Large intestine (tissue), 3 donors: ENCODE measurements at regions not wholly inside any gene's neighbourhood (a gene's known extent, or its start where the extent isn't known, plus 50 kb on each side); places are given as distances from the start of the nearest gene placed in this dataset.
"Not testable (repeated sequence)": the region's sequence is repeated elsewhere in the genome, so short reads cannot be mapped to it uniquely, and the experiment has no call there.

Experiments
- DNase-seq, 2 donors: peaks; one replicate each; pipeline versions ENCODE4 v3.0.0 to v3.0.0-alpha.2; 2013
- H3K27ac ChIP-seq: one replicate; pipeline ENCODE4 v1.5.1; 2013; ENCODE audit warnings: low read length
- H3K27me3 ChIP-seq: 2 replicates; pipeline ENCODE4 v1.6.1; 2013; ENCODE audit warnings: low read length; ENCODE audit not compliant: control insufficient read depth, insufficient read depth
- H3K36me3 ChIP-seq: 2 replicates; pipeline ENCODE4 v1.6.1; 2013; ENCODE audit warnings: low read length; ENCODE audit not compliant: control insufficient read depth, insufficient read depth
- H3K4me1 ChIP-seq: one replicate; pipeline ENCODE4 v1.6.1; 2013; ENCODE audit warnings: low read length; ENCODE audit not compliant: control insufficient read depth, insufficient read depth
- H3K4me3 ChIP-seq: one replicate; pipeline ENCODE4 v1.5.1; 2013; ENCODE audit warnings: low read length
- H3K9me3 ChIP-seq: one replicate; pipeline ENCODE4 v1.6.1; 2013; ENCODE audit warnings: mild to moderate bottlenecking, low read depth, low read length, moderate library complexity; ENCODE audit not compliant: control insufficient read depth
- whole genome bisulfite sequencing: methylation state at CpG from one replicate; pipeline ENCODE4 v1.1.5; 2013; ENCODE audit warnings: low lambda C conversion rate; ENCODE audit not compliant: insufficient coverage; 5-methylcytosine and 5-hydroxymethylcytosine counted together

- no peak overlapping the region for H3K27ac ChIP-seq
- H3K36me3 ChIP-seq: no peaks in the 10 kb centered on the region
- no peak for DNase-seq
- H3K4me1 ChIP-seq: no peaks in the 10 kb centered on the region
- no peaks in the 10 kb centered on the region for H3K27me3 ChIP-seq
- H3K4me3 ChIP-seq: no peak overlapping the region
- no peaks in the 10 kb centered on the region for H3K9me3 ChIP-seq
- WGBS: no CpG with 5 or more reads among the region's 2 CpGs
Observed at GRCh38 chr18:25544546-25545287, 192.8 kb upstream of the ZNF521 start.

GRCh38 chr18:25538175-25538922 lies 186.4 kb upstream of the ZNF521 start:
- H3K4me3 ChIP-seq: no peak overlapping the region
- no peak for DNase-seq
- no peaks in the 10 kb centered on the region for H3K27me3 ChIP-seq
- no peak overlapping the region for H3K27ac ChIP-seq
- no peaks in the 10 kb centered on the region for H3K9me3 ChIP-seq
- WGBS: 100% methylated on average over 1 of the region's 7 CpGs
- H3K4me1 ChIP-seq: no peaks in the 10 kb centered on the region
- no peaks in the 10 kb centered on the region for H3K36me3 ChIP-seq

GRCh38 chr18:25535495-25535894 lies 183.5 kb upstream of the ZNF521 start:
- no peak overlapping the region for H3K4me3 ChIP-seq
- DNase-seq: no peak
- H3K27me3 ChIP-seq: no peaks in the 10 kb centered on the region
- 100% methylated on average over 1 of the region's 1 CpG for WGBS
- no peaks in the 10 kb centered on the region for H3K36me3 ChIP-seq
- H3K9me3 ChIP-seq: no peaks in the 10 kb centered on the region
- no peak overlapping the region for H3K27ac ChIP-seq
- H3K4me1 ChIP-seq: no peaks in the 10 kb centered on the region

- WGBS: 50% methylated on average over 1 of the region's 1 CpG
- H3K27ac ChIP-seq: no peak overlapping the region
- no peaks in the 10 kb centered on the region for H3K9me3 ChIP-seq
- no peaks in the 10 kb centered on the region for H3K4me1 ChIP-seq
- no peak overlapping the region for H3K4me3 ChIP-seq
- H3K27me3 ChIP-seq: no peaks in the 10 kb centered on the region
- no peak for DNase-seq
- no peaks in the 10 kb centered on the region for H3K36me3 ChIP-seq
Observed at GRCh38 chr18:25534401-25534800, 182.4 kb upstream of the ZNF521 start.

- DNase-seq: no peak
- H3K27me3 ChIP-seq: no peaks in the 10 kb centered on the region
- WGBS: no CpG with 5 or more reads among the region's 4 CpGs
- no peak overlapping the region for H3K4me3 ChIP-seq
- H3K9me3 ChIP-seq: no peaks in the 10 kb centered on the region
- H3K27ac ChIP-seq: no peak overlapping the region
- H3K4me1 ChIP-seq: no peaks in the 10 kb centered on the region
- no peaks in the 10 kb centered on the region for H3K36me3 ChIP-seq
Observed at GRCh38 chr18:25533218-25533617, 181.3 kb upstream of the ZNF521 start.

- H3K27me3 ChIP-seq: no peaks in the 10 kb centered on the region
- no peak overlapping the region for H3K4me3 ChIP-seq
- no CpG with 5 or more reads among the region's 3 CpGs for WGBS
- DNase-seq: no peak
- no peaks in the 10 kb centered on the region for H3K36me3 ChIP-seq
- H3K27ac ChIP-seq: no peak overlapping the region
- H3K4me1 ChIP-seq: no peaks in the 10 kb centered on the region
- no peaks in the 10 kb centered on the region for H3K9me3 ChIP-seq
Observed at GRCh38 chr18:25531207-25531606, 179.2 kb upstream of the ZNF521 start.

- not testable (repeated sequence) for H3K9me3 ChIP-seq, H3K27ac ChIP-seq, H3K4me3 ChIP-seq, H3K4me1 ChIP-seq, H3K36me3 ChIP-seq, DNase-seq, H3K27me3 ChIP-seq
- WGBS: no CpG with 5 or more reads among the region's 1 CpG
Observed at GRCh38 chr18:25525789-25526188, 173.8 kb upstream of the ZNF521 start.

- H3K9me3 ChIP-seq: no peaks in the 10 kb centered on the region
- no peak overlapping the region for H3K27ac ChIP-seq
- 89% methylated on average over 3 of the region's 3 CpGs for WGBS
- H3K36me3 ChIP-seq: no peaks in the 10 kb centered on the region
- no peak for DNase-seq
- H3K4me1 ChIP-seq: no peaks in the 10 kb centered on the region
- H3K27me3 ChIP-seq: no peaks in the 10 kb centered on the region
- H3K4me3 ChIP-seq: no peak overlapping the region
Observed at GRCh38 chr18:25518716-25519053, 166.7 kb upstream of the ZNF521 start.

- H3K27ac ChIP-seq: no peak overlapping the region
- no peak overlapping the region for H3K4me3 ChIP-seq
- H3K36me3 ChIP-seq: no peaks in the 10 kb centered on the region
- WGBS: 13% methylated on average over 2 of the region's 6 CpGs
- H3K4me1 ChIP-seq: no peaks in the 10 kb centered on the region
- no peaks in the 10 kb centered on the region for H3K27me3 ChIP-seq
- DNase-seq: no peak
- no peaks in the 10 kb centered on the region for H3K9me3 ChIP-seq
Observed at GRCh38 chr18:25517881-25518715, 166.1 kb upstream of the ZNF521 start.

GRCh38 chr18:25516747-25517498 lies 165.0 kb upstream of the ZNF521 start:
- no peak for DNase-seq
- Histone ChIP-seq H3K36me3 (no peaks in the 10 kb centered on the region), H3K4me3 (no peak overlapping the region), H3K4me1 (no peaks in the 10 kb centered on the region), H3K27ac (no peak overlapping the region), H3K9me3 (no peaks in the 10 kb centered on the region), H3K27me3 (no peaks in the 10 kb centered on the region)
- WGBS: 91% methylated on average over 4 of the region's 7 CpGs
